WTC11 (cell line): ENCODE measurements at regions not wholly inside any gene's neighbourhood (a gene's known extent, or its start where the extent isn't known, plus 50 kb on each side); places are given as distances from the start of the nearest gene placed in this dataset.

Experiments
- ATAC-seq: fragments of 200-7000 bp; cut with Tn5 transposase; 2 replicates; pipeline ENCODE4 v1.10.0; 2021; ENCODE audit warnings: mild to moderate bottlenecking, moderate library complexity
- CTCF ChIA-PET: fragments of 300-600 bp; sonication (Branson Sonifier 250); formaldehyde crosslinking; loops from one replicate; lab custom pipeline; 2021; ENCODE audit warnings: antibody characterized with exemption; lab: Charles Lee
- POLR2A ChIA-PET: fragments of 350-600 bp; sonication (Branson Sonifier 250); formaldehyde crosslinking; loops from one replicate; lab custom pipeline; 2021; ENCODE audit warnings: antibody characterized with exemption; lab: Charles Lee
- DNase-seq: peaks from one replicate; pipeline ENCODE4 v3.0.0; 2021; ENCODE audit warnings: low spot score
- H3K27ac Mint-ChIP-seq: 2 replicates; pipeline ENCODE4 v1.8.0; 2021; ENCODE audit warnings: mixed read lengths
- H3K27me3 Mint-ChIP-seq: 2 replicates; pipeline ENCODE4 v1.8.0; 2021; ENCODE audit warnings: low read depth, mild to moderate bottlenecking, moderate library complexity, mixed read lengths
- H3K36me3 Mint-ChIP-seq: 2 replicates; pipeline ENCODE4 v1.8.0; 2021; ENCODE audit warnings: mixed read lengths
- H3K4me1 Mint-ChIP-seq: 2 replicates; pipeline ENCODE4 v1.8.0; 2022; ENCODE audit warnings: mixed read lengths
- H3K4me3 Mint-ChIP-seq: 2 replicates; pipeline ENCODE4 v1.8.0; 2021; ENCODE audit warnings: mild to moderate bottlenecking, moderate library complexity, mixed read lengths
- H3K9me3 Mint-ChIP-seq: 2 replicates; pipeline ENCODE4 v1.8.0; 2021; ENCODE audit warnings: mixed read lengths
- AR ChIP-seq: fragments of 250-450 bp; sonication (Bioruptor Pico); IDR thresholded peaks from 2 replicates; pipeline ENCODE4 v1.9.0; 2021; ENCODE audit warnings: mild to moderate bottlenecking
- ATF2 ChIP-seq: sonication (generic); formaldehyde crosslinking; IDR thresholded peaks from 2 replicates; pipeline ENCODE4 v1.8.1; 2022; ENCODE audit warnings: low read depth, missing genetic modification reagents, borderline replicate concordance
- CBFB ChIP-seq: sonication (generic); formaldehyde crosslinking; IDR thresholded peaks from 2 replicates; pipeline ENCODE4 v1.8.1; 2022; ENCODE audit warnings: mild to moderate bottlenecking, low read depth, missing genetic modification reagents
- GTF2I ChIP-seq: fragments of 250-450 bp; sonication (Bioruptor Pico); conservative IDR thresholded peaks from 2 replicates; pipeline ENCODE4 v1.4.0; 2021; ENCODE audit warnings: mild to moderate bottlenecking
- IRF1 ChIP-seq: sonication (generic); formaldehyde crosslinking; IDR thresholded peaks from 2 replicates; pipeline ENCODE4 v1.8.0; 2023; ENCODE audit warnings: missing genetic modification reagents
- NR1H2 ChIP-seq: sonication (generic); formaldehyde crosslinking; IDR thresholded peaks from 2 replicates; pipeline ENCODE4 v1.9.0; 2021; ENCODE audit warnings: mild to moderate bottlenecking, moderate library complexity, missing genetic modification reagents
- RELA ChIP-seq: sonication (generic); formaldehyde crosslinking; IDR thresholded peaks from 2 replicates; pipeline ENCODE4 v1.8.1; 2022; ENCODE audit warnings: missing genetic modification reagents, mild to moderate bottlenecking, borderline replicate concordance
- SOX15 ChIP-seq: fragments of 250-450 bp; sonication (Bioruptor Pico); IDR thresholded peaks from 2 replicates; pipeline ENCODE4 v1.9.0; 2021; ENCODE audit warnings: mild to moderate bottlenecking
- ZBTB21 ChIP-seq: sonication (generic); formaldehyde crosslinking; IDR thresholded peaks from 2 replicates; pipeline ENCODE4 v1.8.1; 2023; ENCODE audit warnings: mild to moderate bottlenecking, missing genetic modification reagents, borderline replicate concordance
- ZNF263 ChIP-seq: sonication (generic); formaldehyde crosslinking; IDR thresholded peaks from 2 replicates; pipeline ENCODE4 v1.8.1; 2022; ENCODE audit warnings: low read depth, mild to moderate bottlenecking, moderate library complexity, missing genetic modification reagents
- ZNF396 ChIP-seq: fragments of 250-450 bp; sonication (Bioruptor Pico); IDR thresholded peaks from 2 replicates; pipeline ENCODE4 v1.8.0; 2021; ENCODE audit warnings: mild to moderate bottlenecking, moderate library complexity, borderline replicate concordance
- ZNF425 ChIP-seq: fragments of 250-450 bp; sonication (Bioruptor Pico); conservative IDR thresholded peaks from 2 replicates; pipeline ENCODE4 v1.9.0; 2021; ENCODE audit warnings: mild to moderate bottlenecking
- ZSCAN18 ChIP-seq: fragments of 250-450 bp; sonication (Bioruptor Pico); IDR thresholded peaks from 2 replicates; pipeline ENCODE4 v2.1.2; 2022; ENCODE audit warnings: mild to moderate bottlenecking, moderate library complexity
- TF ChIP-seq, protein P1 (sequence below): sonication (generic); formaldehyde crosslinking; IDR thresholded peaks from 2 replicates; pipeline ENCODE4 v1.8.1; 2022; ENCODE audit warnings: mild to moderate bottlenecking, moderate library complexity, missing genetic modification reagents
- TF ChIP-seq, protein P2 (sequence below): sonication (generic); formaldehyde crosslinking; IDR thresholded peaks from 2 replicates; pipeline ENCODE4 v1.8.0; 2022; ENCODE audit warnings: mild to moderate bottlenecking, missing genetic modification reagents

DNA sequence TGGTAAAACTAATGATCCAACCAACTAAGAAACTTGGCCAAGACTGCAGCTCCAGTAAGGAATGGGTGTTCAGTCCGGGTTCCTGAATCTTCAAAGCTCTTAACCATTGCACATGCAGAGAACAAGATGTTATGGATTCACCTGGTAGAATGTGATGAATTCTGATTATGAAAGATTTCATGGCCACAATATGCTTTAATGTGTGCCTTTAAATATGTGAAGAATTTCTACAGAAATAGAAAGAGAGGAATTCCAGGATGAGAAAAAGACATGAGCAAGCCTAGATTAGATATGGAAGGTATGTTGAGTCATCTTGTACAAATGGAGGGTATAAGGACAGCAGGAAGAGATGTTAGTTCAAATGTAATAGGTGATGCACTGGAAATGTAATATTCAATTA lies 472.2 kb upstream of the TENM3 start (continued):
- TF ChIP-seq AR (CRISPR knock-in tag) (no peak), GTF2I (CRISPR knock-in tag) (no peak)

DNA sequence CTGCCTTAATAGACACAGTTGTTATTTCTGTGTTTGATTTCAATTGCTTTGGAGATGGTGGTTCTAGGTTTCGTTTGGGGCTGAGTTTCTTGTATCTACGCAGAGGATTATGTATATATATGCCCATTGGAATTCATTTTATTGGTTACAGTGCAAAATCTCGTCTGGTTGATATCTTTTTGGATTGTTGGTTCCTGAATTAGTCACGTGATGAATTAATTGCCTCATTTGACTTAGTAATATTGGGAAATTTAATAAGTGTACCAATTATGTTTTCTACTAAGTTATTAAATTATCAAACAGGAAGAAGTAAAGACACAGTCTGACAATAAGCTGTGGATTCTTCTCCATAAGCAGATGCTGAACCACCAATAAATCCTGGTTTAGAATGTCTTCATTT lies 467.9 kb upstream of the TENM3 start:
- POLR2A ChIA-PET = no interaction called here
- CTCF ChIA-PET = no interaction called here
- H3K27me3 Mint-ChIP-seq = no peaks in the 10 kb centered on the region
- H3K9me3 Mint-ChIP-seq = peaks cover 12% of the 10 kb centered on the region
- DNase-seq = no peak
- H3K27ac Mint-ChIP-seq = no peak overlapping the region
- peaks cover 6% of the 10 kb centered on the region; the same call in 1 of the 2 replicates for H3K36me3 Mint-ChIP-seq
- no peaks in the 10 kb centered on the region for H3K4me1 Mint-ChIP-seq
- H3K4me3 Mint-ChIP-seq = no peak overlapping the region
- ATAC-seq = no peak
- TF ChIP-seq, protein P1, sequence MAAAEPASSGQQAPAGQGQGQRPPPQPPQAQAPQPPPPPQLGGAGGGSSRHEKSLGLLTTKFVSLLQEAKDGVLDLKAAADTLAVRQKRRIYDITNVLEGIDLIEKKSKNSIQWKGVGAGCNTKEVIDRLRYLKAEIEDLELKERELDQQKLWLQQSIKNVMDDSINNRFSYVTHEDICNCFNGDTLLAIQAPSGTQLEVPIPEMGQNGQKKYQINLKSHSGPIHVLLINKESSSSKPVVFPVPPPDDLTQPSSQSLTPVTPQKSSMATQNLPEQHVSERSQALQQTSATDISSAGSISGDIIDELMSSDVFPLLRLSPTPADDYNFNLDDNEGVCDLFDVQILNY (CRISPR knock-in tag) = no peak
- TF ChIP-seq IRF1 (no peak), SOX15 (CRISPR knock-in tag) (no peak), ATF2 (no peak), CBFB (CRISPR knock-in tag) (no peak), ZNF396 (CRISPR knock-in tag) (no peak), GTF2I (CRISPR knock-in tag) (no peak), NR1H2 (CRISPR knock-in tag) (no peak), ZNF263 (no peak), RELA (CRISPR knock-in tag) (no peak), ZNF425 (CRISPR knock-in tag) (no peak), ZSCAN18 (CRISPR knock-in tag) (no peak), ZBTB21 (CRISPR knock-in tag) (no peak)
- TF ChIP-seq, protein P2, sequence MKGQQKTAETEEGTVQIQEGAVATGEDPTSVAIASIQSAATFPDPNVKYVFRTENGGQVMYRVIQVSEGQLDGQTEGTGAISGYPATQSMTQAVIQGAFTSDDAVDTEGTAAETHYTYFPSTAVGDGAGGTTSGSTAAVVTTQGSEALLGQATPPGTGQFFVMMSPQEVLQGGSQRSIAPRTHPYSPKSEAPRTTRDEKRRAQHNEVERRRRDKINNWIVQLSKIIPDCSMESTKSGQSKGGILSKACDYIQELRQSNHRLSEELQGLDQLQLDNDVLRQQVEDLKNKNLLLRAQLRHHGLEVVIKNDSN = no peak
- TF ChIP-seq, all 79 proteins: peak for 0
